DND-41 (cell line): ENCODE measurements at regions not wholly inside any gene's neighbourhood (a gene's known extent, or its start where the extent isn't known, plus 50 kb on each side); places are given as distances from the start of the nearest gene placed in this dataset.

Source experiments
- ATAC-seq: fragments of 200-7000 bp; cut with Tn5 transposase; 3 replicates; pipeline ENCODE4 v1.9.1; 2021; ENCODE audit warnings: low read depth; ENCODE audit not compliant: insufficient read depth
- DNase-seq: peaks from one replicate; pipeline ENCODE4 v3.0.0-alpha.2; 2020
- H2AFZ ChIP-seq: 2 replicates; pipeline ENCODE4 v1.6.0; 2012; ENCODE audit warnings: low read depth, low read length
- H3K27ac ChIP-seq: 2 replicates; pipeline ENCODE4 v1.5.1; 2012; ENCODE audit warnings: low read length, inconsistent platforms
- H3K27me3 ChIP-seq: fragments of 200-600 bp; sonication (generic); 2 replicates; pipeline ENCODE4 v1.6.0; 2012; ENCODE audit warnings: low read length, mild to moderate bottlenecking, inconsistent platforms; ENCODE audit not compliant: insufficient read depth, poor library complexity
- H3K36me3 ChIP-seq: 2 replicates; pipeline ENCODE4 v1.5.1; 2012; ENCODE audit warnings: low read length, inconsistent platforms; ENCODE audit not compliant: insufficient read depth
- H3K4me1 ChIP-seq: 2 replicates; pipeline ENCODE4 v1.5.1; 2012; ENCODE audit warnings: mild to moderate bottlenecking, low read length; ENCODE audit not compliant: insufficient read depth
- H3K4me2 ChIP-seq: 2 replicates; pipeline ENCODE4 v1.6.0; 2012; ENCODE audit warnings: mild to moderate bottlenecking, moderate library complexity, low read length, inconsistent platforms; ENCODE audit not compliant: insufficient read depth
- H3K4me3 ChIP-seq, 2 experiments: fragments of 200-600 bp in 1 of 2; shearing (Covaris generic) in 1 of 2; 2 replicates each; pipeline ENCODE4 v1.5.1; 2012 to 2016; ENCODE audit warnings: inconsistent platforms in 2 of 2, low read length in 2 of 2, mild to moderate bottlenecking in 2 of 2, low read depth in 1 of 2, moderate library complexity in 1 of 2
- H3K79me2 ChIP-seq: 2 replicates; pipeline ENCODE4 v1.6.0; 2012; ENCODE audit warnings: low read length, inconsistent platforms; ENCODE audit not compliant: insufficient read depth
- H3K9ac ChIP-seq: 2 replicates; pipeline ENCODE4 v1.6.0; 2012; ENCODE audit warnings: low read depth, mild to moderate bottlenecking, inconsistent platforms, low read length, moderate library complexity
- H3K9me3 ChIP-seq: 2 replicates; pipeline ENCODE4 v1.5.1; 2012; ENCODE audit warnings: low read length, moderate library complexity, mild to moderate bottlenecking, inconsistent platforms; ENCODE audit not compliant: insufficient read depth, severe bottlenecking
- H4K20me1 ChIP-seq: 2 replicates; pipeline ENCODE4 v1.6.0; 2012; ENCODE audit warnings: low read length; ENCODE audit not compliant: insufficient read depth
- EZH2 ChIP-seq: IDR thresholded peaks from 3 replicates; pipeline ENCODE4 v1.6.1; 2012; ENCODE audit warnings: borderline replicate concordance, low read depth, mild to moderate bottlenecking, moderate library complexity, low read length, inconsistent platforms; ENCODE audit not compliant: severe bottlenecking
- TF ChIP-seq, protein P1 (sequence below): IDR thresholded peaks from 2 replicates; pipeline ENCODE4 v1.5.1; 2012; ENCODE audit warnings: borderline replicate concordance, low read length, moderate library complexity, mild to moderate bottlenecking; ENCODE audit not compliant: poor library complexity, severe bottlenecking; ENCODE audit errors: extremely low read depth

DNA sequence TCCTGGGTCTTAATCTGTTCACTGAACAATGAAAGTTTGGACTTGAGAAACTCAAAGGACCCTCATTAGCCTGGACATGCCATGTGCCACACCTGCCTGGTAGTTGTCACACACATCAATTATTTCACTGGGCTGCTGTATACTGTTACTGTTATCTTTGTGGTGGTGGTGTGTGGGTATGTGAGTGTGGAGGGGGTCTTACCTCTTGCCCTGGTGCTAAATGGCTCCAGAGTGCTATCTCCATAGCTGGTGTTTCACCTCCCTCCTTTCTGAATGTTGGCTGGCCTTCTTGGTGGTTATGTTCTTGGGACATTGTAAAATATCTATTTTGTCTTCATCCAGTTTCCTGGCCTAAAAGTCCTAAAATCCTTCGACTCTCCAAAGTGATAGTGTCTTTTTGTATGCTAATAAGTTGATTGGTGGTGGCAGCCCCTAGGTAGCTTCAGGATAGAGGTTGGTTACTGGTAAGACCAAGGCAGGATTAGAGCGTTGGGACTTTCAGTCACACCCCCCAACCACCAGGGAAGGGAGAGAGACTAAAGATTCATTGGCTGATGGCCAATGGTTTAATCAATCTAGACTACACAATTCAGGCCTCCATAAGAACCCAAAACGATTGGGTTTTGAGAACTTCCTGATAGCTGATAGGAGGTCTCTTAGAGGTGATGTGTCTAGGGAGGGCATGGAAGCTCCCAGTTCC lies 328.1 kb downstream of the MYCN start:
- DNase-seq (no peak), ATAC-seq (no peak)
- Histone ChIP-seq H3K79me2 (no peaks in the 10 kb centered on the region), H4K20me1 (no peaks in the 10 kb centered on the region), H3K9ac (no peak overlapping the region), H3K4me1 (no peaks in the 10 kb centered on the region), H3K27me3 (no peaks in the 10 kb centered on the region), H3K4me3 (no peak overlapping the region), H3K27ac (no peak overlapping the region), H3K36me3 (no peaks in the 10 kb centered on the region), H3K4me2 (no peak overlapping the region), H2AFZ (no peak overlapping the region), H3K9me3 (no peaks in the 10 kb centered on the region)
- TF ChIP-seq, protein P1, sequence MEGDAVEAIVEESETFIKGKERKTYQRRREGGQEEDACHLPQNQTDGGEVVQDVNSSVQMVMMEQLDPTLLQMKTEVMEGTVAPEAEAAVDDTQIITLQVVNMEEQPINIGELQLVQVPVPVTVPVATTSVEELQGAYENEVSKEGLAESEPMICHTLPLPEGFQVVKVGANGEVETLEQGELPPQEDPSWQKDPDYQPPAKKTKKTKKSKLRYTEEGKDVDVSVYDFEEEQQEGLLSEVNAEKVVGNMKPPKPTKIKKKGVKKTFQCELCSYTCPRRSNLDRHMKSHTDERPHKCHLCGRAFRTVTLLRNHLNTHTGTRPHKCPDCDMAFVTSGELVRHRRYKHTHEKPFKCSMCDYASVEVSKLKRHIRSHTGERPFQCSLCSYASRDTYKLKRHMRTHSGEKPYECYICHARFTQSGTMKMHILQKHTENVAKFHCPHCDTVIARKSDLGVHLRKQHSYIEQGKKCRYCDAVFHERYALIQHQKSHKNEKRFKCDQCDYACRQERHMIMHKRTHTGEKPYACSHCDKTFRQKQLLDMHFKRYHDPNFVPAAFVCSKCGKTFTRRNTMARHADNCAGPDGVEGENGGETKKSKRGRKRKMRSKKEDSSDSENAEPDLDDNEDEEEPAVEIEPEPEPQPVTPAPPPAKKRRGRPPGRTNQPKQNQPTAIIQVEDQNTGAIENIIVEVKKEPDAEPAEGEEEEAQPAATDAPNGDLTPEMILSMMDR, result no peak
- no peak for TF ChIP-seq EZH2

- H2AFZ ChIP-seq, result no peak overlapping the region
- DNase-seq, result no peak
- no peaks in the 10 kb centered on the region for H3K9me3 ChIP-seq
- H3K79me2 ChIP-seq, result no peaks in the 10 kb centered on the region
- no peaks in the 10 kb centered on the region for H3K36me3 ChIP-seq
- no peak overlapping the region for H3K9ac ChIP-seq
- TF ChIP-seq, protein P1, result no peak
- TF ChIP-seq EZH2, result no peak
- H3K27me3 ChIP-seq, result no peaks in the 10 kb centered on the region
- no peaks in the 10 kb centered on the region for H3K4me1 ChIP-seq
- no peak for ATAC-seq
- no peaks in the 10 kb centered on the region for H4K20me1 ChIP-seq
- H3K27ac ChIP-seq, result no peak overlapping the region
- H3K4me3 ChIP-seq, result no peak overlapping the region
- no peak overlapping the region for H3K4me2 ChIP-seq
Observed at GRCh38 chr2:16266571-16266970, 326.2 kb downstream of the MYCN start.

DNA sequence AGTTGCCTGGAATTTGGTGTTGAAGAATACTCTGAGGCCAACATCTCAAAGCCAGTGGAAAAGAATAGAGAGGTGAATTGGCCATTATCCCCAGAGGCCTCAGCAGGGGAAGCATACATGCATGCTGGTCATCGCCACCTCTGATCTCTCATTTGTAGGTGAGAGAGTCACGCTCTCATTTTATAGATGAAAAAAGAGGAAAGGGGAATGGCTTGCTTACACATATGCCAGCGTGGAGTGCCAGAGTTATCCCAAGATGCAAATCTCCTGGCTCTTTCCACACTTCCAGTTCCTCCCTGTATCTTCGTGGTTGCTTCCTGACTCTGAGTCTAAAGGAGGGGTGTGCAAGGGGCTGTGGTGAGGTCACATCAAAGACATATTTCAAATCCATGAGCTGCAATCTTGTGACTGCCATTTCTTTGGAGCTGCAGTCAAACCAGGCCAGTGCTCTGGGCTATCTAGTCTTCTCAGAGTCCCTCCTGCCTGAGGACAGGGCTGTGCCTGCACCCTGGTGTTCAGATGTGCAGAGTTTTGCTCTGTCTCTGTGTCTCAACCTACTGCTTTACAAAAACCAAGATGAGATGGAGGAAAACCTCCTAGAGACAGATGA lies 324.7 kb downstream of the MYCN start:
- DNase-seq (no peak), ATAC-seq (no peak)
- TF ChIP-seq, protein P1, result no peak
- TF ChIP-seq EZH2, result no peak
- no peak overlapping the region for H3K4me2 ChIP-seq
- H3K4me3 ChIP-seq, result no peak overlapping the region
- H3K9ac ChIP-seq, result no peak overlapping the region
- H3K36me3 ChIP-seq, result no peaks in the 10 kb centered on the region
- no peaks in the 10 kb centered on the region for H3K27me3 ChIP-seq
- H3K4me1 ChIP-seq, result no peaks in the 10 kb centered on the region
- no peaks in the 10 kb centered on the region for H3K79me2 ChIP-seq
- H2AFZ ChIP-seq, result no peak overlapping the region
- no peaks in the 10 kb centered on the region for H4K20me1 ChIP-seq
- H3K27ac ChIP-seq, result no peak overlapping the region
- H3K9me3 ChIP-seq, result no peaks in the 10 kb centered on the region
